GDM1 (cell line): ENCODE measurements at regions not wholly inside any gene's neighbourhood (a gene's known extent, or its start where the extent isn't known, plus 50 kb on each side); places are given as distances from the start of the nearest gene placed in this dataset.
"Not testable (repeated sequence)": the region's sequence is repeated elsewhere in the genome, so short reads cannot be mapped to it uniquely, and the experiment has no call there.

ENCODE experiments used
- DNase-seq: peaks from one replicate; lab custom pipeline; 2025; lab: John Stamatoyannopoulos, UW

DNA sequence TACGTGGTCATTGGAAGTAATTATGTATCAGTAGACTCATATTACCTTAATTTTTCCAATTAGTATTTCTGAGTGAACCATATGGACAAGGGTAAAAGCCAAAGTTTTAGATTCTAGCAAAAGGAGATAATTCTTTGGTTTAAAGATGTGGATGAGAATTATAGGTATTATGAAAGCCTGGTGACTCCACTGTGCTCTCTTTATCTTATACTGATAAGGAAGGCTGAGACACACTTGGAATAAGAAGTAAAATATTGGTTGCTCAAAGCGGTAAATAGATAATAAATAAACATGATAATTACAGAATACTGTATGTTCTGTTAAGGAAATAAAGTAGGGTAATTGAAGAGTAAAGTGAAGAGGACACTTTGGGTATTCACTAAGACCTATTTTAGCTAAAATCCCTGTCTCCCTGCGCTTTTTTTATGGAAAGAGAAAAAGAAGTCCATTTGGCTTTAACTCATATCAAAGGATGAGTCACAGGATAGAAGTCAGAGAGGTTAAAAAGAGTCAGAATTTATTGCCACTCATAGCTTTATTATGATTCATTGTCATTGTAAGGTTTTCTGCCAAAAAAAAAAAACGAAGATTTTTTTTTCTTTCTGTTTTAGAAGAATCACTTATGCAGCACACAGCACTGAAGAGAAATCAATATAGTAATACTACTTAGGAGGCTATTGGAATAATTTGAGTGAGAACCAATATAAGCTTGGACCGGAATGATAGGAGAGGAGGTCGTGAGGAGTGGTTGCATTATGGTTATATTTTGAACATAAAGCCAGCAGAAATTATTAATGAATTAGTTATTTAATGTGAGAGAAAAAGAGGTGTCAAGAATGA, 2463.1 kb downstream of the ARAP2 start:
- DNase-seq, result no peak

DNA sequence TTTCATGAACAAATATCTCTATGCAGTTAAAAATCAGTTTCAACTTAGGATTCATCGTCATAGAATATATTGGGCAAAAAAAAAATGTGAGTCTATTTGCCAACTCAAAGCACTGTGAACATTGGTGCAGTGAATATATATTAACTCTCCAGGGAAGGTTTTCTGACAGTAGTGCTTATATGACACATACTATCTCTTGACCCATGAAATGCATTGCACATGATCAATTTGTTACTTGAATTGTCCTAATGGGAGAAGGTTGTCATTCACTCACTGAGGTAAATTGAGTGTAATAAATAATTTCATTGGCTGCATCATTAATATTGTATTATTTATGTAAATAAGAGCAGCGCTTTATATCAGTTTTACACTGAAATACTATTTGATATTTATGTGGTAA, 2458.5 kb downstream of the ARAP2 start:
- no peak for DNase-seq

DNA sequence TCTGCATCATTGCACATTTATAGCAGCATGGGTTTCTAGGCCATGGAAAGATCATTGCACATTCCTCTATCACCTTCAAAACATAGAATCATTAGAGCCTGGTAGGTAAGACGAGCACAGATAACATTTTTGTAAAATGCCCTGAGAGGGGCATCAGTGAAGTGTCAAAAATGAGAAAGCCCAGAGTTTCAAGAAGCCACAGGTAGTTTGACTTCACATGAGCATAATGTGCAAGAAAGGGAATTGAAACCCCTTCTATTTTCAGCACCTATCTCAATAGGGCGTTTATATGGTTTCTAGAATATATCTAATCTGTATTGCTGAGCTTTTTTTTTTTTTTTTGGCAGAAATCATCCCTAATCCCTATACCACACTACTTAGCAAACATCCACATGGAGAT, 2441.7 kb downstream of the ARAP2 start:
- DNase-seq, result no peak

DNA sequence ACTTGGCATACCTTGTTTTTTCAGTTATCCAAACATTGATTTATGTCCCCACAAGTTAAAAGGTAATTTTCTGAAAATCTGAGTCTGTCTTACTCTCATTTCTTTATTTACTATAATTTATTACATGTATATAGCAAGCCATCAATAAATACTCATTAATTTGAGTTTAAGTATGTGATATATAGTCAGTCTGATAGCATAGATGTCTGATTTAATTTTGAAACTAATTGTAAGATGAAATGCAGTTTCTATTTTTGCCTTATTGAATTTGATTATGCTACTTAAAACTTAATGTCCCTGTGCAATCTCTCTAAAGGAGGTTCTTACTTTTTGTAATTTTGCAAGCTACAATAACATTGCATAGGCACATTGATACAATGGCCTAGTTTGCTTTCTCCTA, 2418.6 kb downstream of the ARAP2 start:
- DNase-seq, result no peak

DNA sequence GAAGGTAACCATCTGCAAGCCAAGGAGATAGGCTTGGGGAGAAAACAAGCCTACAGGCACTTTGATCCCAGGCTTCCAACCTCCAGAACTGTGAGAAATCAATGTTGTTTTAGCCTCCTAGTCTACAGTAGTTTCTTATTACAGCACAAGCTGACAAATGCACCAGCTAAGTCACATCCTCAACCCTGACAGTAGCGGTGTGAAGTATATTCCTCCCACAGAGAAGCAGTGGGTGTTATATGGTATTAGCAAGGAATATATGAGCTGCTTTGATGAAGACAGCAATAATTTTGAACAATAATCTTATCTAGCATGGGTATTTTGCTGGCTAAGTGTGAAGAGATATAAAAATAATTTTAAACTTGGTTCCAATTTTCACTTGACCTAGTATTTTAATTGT, 2415.0 kb downstream of the ARAP2 start:
- not testable (repeated sequence) for DNase-seq

DNA sequence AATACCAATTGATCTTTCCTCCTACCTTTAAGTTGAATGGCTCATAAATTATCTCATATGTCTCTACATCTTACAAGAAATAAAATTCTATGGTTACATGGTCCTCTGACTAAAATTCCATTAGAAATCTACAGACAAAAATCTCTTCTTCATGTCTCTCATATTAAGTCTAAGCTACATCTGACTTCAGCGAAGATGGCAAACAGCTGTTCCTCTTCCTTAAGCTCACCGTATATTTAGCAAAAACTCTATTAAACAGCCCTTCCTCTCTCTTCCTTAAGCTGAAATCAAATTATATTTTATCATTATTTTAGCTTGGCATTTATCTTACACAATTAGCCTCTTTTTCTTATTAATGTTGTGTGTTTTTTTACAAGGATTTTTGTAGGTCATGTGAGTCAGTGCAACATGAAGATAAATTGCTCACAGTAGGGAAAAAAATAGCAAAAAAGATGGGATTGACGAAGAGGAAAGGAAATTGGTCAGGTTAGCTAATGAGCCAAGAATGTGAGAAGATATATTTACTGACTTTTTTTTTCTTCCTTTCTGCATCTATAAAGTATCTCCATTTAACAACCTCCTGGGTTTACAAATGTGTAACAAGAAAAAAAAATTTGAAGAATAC, 2412.8 kb downstream of the ARAP2 start:
- DNase-seq, result no peak

GRCh38 chr4:33835764-33836163, 2408.6 kb downstream of the ARAP2 start:
- not testable (repeated sequence) for DNase-seq

DNA sequence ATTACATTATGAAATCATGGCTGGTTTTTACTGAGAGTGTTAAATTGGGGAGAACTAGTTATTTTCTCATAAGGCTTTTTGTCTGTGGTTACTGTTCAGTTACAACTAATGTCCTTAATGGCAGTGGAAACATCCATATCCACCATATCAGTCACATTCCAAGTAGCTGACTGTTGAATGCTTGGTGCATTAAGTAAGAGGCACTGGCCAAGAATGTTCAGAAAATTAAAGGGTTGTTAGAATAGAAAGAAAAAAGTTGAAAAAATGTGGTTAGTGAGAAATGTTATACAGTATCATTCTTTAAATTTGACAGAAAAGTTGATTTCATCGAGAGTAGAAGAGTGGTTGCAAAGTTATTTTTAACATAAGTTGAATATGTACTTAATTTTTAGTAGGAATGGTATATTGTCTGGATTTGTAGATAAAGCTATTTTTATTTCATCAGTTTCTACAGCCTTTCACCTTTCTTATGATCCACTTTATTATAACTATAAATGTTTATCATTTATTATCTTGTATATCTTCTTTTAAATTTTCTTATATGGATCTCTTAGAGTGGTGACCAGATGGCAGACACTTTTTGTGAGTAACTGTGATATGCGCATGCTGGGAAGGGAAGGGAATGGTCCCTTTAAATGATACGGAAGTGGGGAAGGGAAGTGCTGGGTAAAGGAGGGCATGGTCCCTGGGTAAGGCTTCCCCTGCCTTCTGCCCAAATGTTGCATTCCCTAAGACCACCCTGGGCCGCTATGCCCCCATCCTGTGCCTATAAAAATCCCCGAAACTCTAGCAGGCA, 2407.1 kb downstream of the ARAP2 start:
- DNase-seq, result no peak

GRCh38 chr4:33841120-33841519, 2403.2 kb downstream of the ARAP2 start:
- no peak for DNase-seq

DNA sequence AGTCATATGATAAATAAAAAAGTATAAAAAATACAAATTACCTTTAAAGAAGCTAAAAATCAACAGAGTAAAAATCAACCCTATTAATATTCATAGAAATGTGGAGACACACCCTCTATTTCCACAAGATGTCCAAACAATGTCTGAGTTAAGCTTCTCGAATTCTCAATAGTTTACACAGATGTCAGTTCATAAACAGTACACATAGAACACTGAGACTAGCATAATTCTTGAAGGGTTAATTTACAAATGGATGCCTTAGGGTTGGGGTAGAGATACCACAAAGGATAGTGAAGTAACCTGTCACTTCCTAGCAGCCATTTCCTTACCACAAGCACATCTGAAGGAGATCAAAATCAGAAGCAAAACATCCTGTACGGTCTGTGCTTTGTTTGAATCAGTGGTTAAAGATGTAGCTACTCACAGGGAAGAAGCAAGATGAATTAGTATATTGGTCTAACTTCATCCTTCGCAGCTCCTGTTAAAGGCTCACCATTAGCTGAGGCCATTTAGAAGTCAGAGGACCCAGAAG, 2393.9 kb downstream of the ARAP2 start:
- no peak for DNase-seq

GRCh38 chr4:33853670-33854069, 2390.6 kb downstream of the ARAP2 start:
- DNase-seq, result not testable (repeated sequence)

GRCh38 chr4:33864290-33864859, 2379.9 kb downstream of the ARAP2 start:
- DNase-seq, result no peak

- no peak for DNase-seq
Observed at GRCh38 chr4:33873791-33874190, 2370.5 kb downstream of the ARAP2 start.

DNA sequence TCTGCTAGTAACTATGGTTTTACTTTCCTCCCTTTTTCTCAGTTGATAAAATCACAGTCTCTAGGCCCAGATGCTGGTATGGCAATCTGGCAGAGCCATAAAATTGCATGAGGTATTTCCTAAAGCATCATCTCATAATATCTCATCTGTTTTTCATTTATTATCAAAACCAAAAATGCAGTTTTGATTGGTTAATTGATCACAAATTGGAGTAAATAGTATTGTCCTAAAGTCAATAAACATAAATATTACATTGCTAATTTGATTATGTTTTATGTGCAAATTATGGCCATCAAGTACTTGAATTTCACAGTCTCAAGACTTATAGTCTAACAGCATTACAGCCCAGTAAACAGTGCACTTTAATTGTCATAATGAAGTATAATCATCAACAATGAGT, 2365.6 kb downstream of the ARAP2 start:
- DNase-seq, result no peak

DNA sequence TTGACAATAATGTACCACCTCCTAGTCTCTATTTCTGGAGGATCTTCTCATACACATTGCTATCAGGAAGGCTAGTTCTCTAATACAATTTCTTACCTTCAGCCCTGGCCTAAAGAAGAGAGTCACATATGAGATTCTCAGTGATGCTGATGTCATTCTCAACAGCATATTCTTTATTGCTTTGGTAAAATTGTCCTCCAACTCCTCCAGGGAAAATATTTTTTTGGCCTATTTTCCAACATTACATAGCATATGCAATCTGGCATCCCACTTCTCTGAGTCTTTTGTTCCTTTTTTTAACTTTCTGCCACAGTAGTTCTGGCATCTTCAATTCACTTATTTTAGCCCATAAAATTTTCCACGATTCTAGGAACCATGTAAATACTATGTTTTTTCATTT, 2363.1 kb downstream of the ARAP2 start:
- DNase-seq, result no peak

DNA sequence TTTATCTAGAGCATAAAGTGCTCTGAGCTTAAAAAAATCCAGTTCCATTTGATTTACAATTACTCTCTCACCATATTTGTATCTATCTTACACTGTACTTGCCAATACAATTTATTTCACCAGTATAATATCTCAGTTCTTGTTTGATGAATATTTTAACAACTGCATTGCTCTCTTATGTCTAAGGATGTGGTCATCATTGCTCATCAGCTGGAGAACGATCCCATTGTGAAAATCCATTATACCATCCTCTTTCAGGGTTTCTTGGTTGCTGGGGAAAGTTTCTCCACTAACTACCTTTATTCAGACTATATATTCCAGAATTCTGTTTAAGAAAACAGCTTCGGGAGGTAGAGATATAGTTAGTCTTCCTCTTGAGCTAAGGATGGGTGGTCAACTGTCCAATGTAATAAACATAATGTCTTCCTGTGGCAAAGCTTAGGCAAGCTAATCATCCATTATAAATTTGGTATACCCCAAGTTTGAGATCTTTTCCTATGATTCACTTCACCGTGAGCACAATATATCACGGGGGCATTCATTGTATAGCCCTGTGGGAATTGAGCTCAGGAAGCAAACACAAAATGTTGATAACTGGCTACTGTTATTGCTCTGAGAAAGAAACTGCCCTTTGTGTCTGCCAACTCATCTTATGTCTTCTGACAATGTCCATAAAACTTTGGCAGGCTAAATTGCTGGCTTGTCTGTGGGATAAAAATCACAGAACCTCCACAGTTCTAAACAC, 2361.9 kb downstream of the ARAP2 start:
- no peak for DNase-seq

DNA sequence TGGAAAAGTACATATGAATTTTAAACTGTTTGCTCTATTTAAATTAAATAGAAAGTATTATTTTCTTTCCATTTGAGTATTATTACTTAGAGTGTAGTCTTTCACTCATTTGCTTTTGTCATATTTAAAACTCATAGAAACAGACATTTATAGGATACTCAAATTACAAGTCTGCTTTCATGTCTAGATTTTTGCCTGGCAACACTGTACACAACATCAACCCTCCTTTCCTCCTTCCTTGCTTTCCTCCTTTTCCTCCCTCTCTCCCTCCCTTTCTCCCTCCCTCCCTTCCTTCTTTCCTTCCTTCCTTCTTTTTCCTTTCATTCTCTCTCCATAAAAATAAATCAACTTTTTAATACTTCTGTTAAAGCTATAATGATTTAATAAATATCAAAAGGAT, 2361.2 kb downstream of the ARAP2 start:
- no peak for DNase-seq

DNA sequence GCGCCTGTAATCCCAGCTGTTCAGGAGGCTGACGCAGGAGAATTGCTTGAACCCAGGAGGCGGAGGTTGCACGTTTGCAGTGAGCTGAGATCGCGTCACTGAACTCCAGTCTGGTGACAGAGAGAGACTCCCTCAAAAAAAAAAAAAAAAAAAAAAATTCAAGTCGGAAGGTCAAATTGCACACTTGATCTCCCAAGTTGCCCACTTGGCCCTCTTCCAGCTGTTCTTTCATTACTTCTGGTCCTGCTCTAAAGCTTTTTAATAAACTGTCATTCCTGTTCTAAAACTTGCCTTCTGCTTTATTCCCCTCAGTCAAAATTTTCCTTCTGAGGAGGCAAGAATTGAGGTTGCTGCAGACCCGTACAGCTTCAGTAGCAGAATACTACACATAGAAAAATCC, 2358.0 kb downstream of the ARAP2 start:
- DNase-seq, result no peak

GRCh38 chr4:33890841-33891240, 2353.5 kb downstream of the ARAP2 start:
- DNase-seq, result no peak

GRCh38 chr4:33911959-33912358, 2332.4 kb downstream of the ARAP2 start:
- DNase-seq, result no peak

DNA sequence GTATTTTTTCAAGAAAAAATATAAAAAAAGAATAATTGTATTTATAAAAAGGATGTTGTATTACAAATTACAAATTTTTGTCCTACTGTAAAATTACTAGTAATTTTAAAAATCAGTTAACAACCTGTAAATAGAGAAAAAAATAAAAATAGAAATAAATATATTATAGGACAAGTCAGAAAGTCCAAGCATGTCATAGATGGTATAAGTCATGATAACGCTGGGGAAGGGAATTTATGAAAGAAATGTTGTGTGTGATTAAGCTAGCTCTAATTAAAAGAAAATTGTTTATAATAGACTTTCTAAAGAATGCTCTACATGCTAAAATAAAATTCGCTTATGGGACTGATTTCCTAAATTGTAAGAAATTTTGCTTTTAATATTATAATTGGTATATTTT, 2329.9 kb downstream of the ARAP2 start:
- no peak for DNase-seq

- DNase-seq, result no peak
Observed at GRCh38 chr4:33923469-33923868, 2320.8 kb downstream of the ARAP2 start.
